ENCODE measurements at regions not wholly inside any gene's neighbourhood (a gene's known extent, or its start where the extent isn't known, plus 50 kb on each side); places are given as distances from the start of the nearest gene placed in this dataset.
"Not testable (repeated sequence)": the region's sequence is repeated elsewhere in the genome, so short reads cannot be mapped to it uniquely, and the experiment has no call there.

DNA sequence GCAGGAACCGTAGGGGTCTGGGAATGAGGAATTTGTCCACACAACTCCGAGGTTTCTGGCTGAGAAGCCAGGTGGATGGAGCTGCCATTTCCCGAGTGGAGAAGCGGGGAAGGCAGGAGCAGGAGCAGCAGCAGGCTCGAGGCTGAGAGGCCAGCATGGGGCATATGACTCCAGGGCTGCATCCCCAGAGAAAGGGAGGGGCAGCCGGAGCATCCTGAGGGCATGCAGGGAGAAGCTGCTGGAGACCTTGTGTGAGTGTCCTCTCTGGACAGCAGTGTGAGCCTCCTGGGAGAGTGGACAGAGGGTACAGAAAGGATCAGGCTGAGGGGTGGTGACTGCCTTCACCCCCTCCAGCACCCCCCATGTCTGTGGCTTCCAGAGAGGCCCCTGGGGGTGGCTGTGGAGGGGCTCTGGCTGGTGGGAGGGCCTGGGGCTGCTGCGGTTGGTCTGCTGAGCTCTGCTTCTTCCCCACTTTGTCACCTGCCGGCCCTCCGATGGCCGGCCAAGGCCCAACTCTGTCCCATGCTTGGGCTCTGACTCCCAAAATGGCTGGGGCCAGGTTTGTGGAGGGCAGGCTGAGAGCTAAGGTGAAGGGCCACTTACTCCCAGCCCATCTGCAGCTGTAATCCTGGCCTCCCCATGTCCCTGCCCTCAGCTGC, 633.1 kb downstream of the MATN1 start:
- no peaks in the 10 kb centered on the region for H3K4me1 ChIP-seq (ENCODE audit: control insufficient read depth, low read depth, low read length)
- no peak overlapping the region for H3K4me3 ChIP-seq (ENCODE audit: low read length)
- no peak overlapping the region for H3K27ac ChIP-seq (ENCODE audit: low read length)
- H3K27me3 ChIP-seq (ENCODE audit: control insufficient read depth, insufficient read depth, low read length) = no peaks in the 10 kb centered on the region
- H3K36me3 ChIP-seq (ENCODE audit: control insufficient read depth, low read depth, low read length) = no peaks in the 10 kb centered on the region
- H3K9me3 ChIP-seq (ENCODE audit: control insufficient read depth, low read depth, low read length) = peaks cover 5% of the 10 kb centered on the region
- no peak overlapping the region for H3K9ac ChIP-seq (ENCODE audit: low read length)

DNA sequence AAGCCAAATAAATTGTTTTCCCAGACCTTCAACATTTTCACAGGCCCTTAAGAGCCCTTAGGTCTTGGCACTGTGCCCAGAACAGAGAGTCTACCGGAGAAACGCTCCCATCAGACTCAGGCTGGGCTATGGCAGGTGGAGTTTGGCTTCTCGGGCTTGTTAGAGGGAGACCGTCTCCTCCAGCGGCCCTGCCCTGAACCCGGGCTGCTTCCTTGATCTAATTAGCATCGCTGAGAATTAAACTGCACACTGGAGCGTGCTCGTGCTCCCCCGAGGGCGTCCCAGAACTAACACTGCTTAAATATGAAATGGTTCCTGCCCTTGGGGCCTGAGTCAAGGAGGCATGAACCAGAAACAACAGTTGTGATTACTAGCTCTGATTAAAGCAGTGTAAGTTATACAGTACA, 634.4 kb downstream of the MATN1 start:
- Histone ChIP-seq H3K9ac (ENCODE audit: low read length) (no peak overlapping the region), H3K27me3 (ENCODE audit: control insufficient read depth, insufficient read depth, low read length) (no peaks in the 10 kb centered on the region), H3K4me1 (ENCODE audit: control insufficient read depth, low read depth, low read length) (no peaks in the 10 kb centered on the region), H3K27ac (ENCODE audit: low read length) (no peak overlapping the region), H3K36me3 (ENCODE audit: control insufficient read depth, low read depth, low read length) (no peaks in the 10 kb centered on the region), H3K4me3 (ENCODE audit: low read length) (no peak overlapping the region), H3K9me3 (ENCODE audit: control insufficient read depth, low read depth, low read length) (peaks cover 5% of the 10 kb centered on the region)

DNA sequence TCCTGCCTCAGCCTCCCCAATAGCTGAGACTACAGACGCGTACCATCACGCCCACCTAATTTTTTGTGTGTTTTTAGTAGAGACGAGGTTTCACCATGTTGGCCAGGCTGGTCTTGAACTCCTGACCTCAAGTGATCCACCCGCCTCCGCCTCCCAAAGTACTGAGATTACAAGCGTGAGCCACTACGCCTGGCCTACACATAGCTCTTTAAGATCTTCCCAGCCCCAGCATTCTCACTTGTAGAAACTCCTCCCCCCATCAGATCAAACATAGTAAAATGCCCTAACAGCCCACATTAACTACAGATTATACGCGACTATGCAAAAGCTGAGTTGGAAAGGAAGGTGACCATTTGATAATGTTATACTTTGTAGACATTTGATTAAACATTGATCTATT, 634.8 kb downstream of the MATN1 start:
- H3K4me3 ChIP-seq (ENCODE audit: low read length) = no peak overlapping the region
- no peak overlapping the region for H3K27ac ChIP-seq (ENCODE audit: low read length)
- no peak overlapping the region for H3K9ac ChIP-seq (ENCODE audit: low read length)
- no peaks in the 10 kb centered on the region for H3K27me3 ChIP-seq (ENCODE audit: control insufficient read depth, insufficient read depth, low read length)
- no peaks in the 10 kb centered on the region for H3K36me3 ChIP-seq (ENCODE audit: control insufficient read depth, low read depth, low read length)
- peaks cover 5% of the 10 kb centered on the region for H3K9me3 ChIP-seq (ENCODE audit: control insufficient read depth, low read depth, low read length)
- no peaks in the 10 kb centered on the region for H3K4me1 ChIP-seq (ENCODE audit: control insufficient read depth, low read depth, low read length)

- H3K9me3 ChIP-seq (ENCODE audit: control insufficient read depth, low read depth, low read length) = peaks cover 5% of the 10 kb centered on the region
- H3K4me3 ChIP-seq (ENCODE audit: low read length) = no peak overlapping the region
- H3K9ac ChIP-seq (ENCODE audit: low read length) = no peak overlapping the region
- H3K4me1 ChIP-seq (ENCODE audit: control insufficient read depth, low read depth, low read length) = no peaks in the 10 kb centered on the region
- H3K27ac ChIP-seq (ENCODE audit: low read length) = no peak overlapping the region
- no peaks in the 10 kb centered on the region for H3K27me3 ChIP-seq (ENCODE audit: control insufficient read depth, insufficient read depth, low read length)
- H3K36me3 ChIP-seq (ENCODE audit: control insufficient read depth, low read depth, low read length) = no peaks in the 10 kb centered on the region
Observed at GRCh38 chr1:30087465-30087864, 635.9 kb downstream of the MATN1 start.

GRCh38 chr1:30085811-30086770, 637.3 kb downstream of the MATN1 start:
- Histone ChIP-seq H3K9ac (ENCODE audit: low read length) (no peak overlapping the region), H3K27ac (ENCODE audit: low read length) (no peak overlapping the region), H3K4me3 (ENCODE audit: low read length) (peak overlapping the region; percentile 45), H3K4me1 (ENCODE audit: control insufficient read depth, low read depth, low read length) (peaks cover 9% of the 10 kb centered on the region), H3K36me3 (ENCODE audit: control insufficient read depth, low read depth, low read length) (no peaks in the 10 kb centered on the region), H3K9me3 (ENCODE audit: control insufficient read depth, low read depth, low read length) (no peaks in the 10 kb centered on the region), H3K27me3 (ENCODE audit: control insufficient read depth, insufficient read depth, low read length) (no peaks in the 10 kb centered on the region)

DNA sequence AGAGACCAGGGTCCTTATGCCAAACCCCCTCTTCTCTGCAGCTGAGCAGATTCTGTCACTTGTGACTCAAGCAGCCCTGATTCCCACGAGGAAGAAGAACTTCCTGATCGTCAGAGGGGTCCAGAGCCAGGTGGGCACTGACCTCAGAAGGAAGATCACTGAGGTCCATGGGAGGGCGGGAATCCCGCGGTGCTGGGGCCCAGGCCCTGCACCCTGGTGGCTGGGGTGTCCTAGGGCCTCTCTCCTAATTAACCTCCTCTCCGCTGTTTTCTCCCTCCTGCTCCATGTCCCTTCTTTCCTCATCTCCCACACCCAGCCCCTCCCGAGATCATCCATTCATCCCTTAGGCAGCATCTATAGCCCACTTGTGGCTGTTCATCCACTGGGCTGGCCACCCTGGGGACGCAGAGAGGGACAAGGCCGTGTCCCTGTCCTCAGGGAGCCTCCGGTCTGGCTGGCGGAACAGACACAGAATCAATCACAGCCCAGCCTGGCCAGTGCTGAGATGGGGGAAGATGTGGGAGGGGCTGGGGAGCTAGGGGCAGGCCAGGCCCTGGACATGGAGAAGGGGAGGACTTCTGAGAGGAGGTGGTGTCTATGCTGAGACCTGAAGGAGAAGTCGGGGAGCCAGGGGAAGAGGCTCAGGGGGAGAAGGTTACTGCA, 638.3 kb downstream of the MATN1 start:
- no peaks in the 10 kb centered on the region for H3K36me3 ChIP-seq (ENCODE audit: control insufficient read depth, low read depth, low read length)
- no peak overlapping the region for H3K4me3 ChIP-seq (ENCODE audit: low read length)
- no peak overlapping the region for H3K9ac ChIP-seq (ENCODE audit: low read length)
- H3K9me3 ChIP-seq (ENCODE audit: control insufficient read depth, low read depth, low read length) = no peaks in the 10 kb centered on the region
- H3K27me3 ChIP-seq (ENCODE audit: control insufficient read depth, insufficient read depth, low read length) = no peaks in the 10 kb centered on the region
- peaks cover 9% of the 10 kb centered on the region for H3K4me1 ChIP-seq (ENCODE audit: control insufficient read depth, low read depth, low read length)
- no peak overlapping the region for H3K27ac ChIP-seq (ENCODE audit: low read length)

GRCh38 chr1:30083800-30084464, 639.5 kb downstream of the MATN1 start:
- H3K9me3 ChIP-seq (ENCODE audit: control insufficient read depth, low read depth, low read length) = no peaks in the 10 kb centered on the region
- H3K4me1 ChIP-seq (ENCODE audit: control insufficient read depth, low read depth, low read length) = peaks cover 9% of the 10 kb centered on the region
- H3K36me3 ChIP-seq (ENCODE audit: control insufficient read depth, low read depth, low read length) = no peaks in the 10 kb centered on the region
- no peak overlapping the region for H3K4me3 ChIP-seq (ENCODE audit: low read length)
- H3K27ac ChIP-seq (ENCODE audit: low read length) = no peak overlapping the region
- H3K27me3 ChIP-seq (ENCODE audit: control insufficient read depth, insufficient read depth, low read length) = no peaks in the 10 kb centered on the region
- H3K9ac ChIP-seq (ENCODE audit: low read length) = no peak overlapping the region

DNA sequence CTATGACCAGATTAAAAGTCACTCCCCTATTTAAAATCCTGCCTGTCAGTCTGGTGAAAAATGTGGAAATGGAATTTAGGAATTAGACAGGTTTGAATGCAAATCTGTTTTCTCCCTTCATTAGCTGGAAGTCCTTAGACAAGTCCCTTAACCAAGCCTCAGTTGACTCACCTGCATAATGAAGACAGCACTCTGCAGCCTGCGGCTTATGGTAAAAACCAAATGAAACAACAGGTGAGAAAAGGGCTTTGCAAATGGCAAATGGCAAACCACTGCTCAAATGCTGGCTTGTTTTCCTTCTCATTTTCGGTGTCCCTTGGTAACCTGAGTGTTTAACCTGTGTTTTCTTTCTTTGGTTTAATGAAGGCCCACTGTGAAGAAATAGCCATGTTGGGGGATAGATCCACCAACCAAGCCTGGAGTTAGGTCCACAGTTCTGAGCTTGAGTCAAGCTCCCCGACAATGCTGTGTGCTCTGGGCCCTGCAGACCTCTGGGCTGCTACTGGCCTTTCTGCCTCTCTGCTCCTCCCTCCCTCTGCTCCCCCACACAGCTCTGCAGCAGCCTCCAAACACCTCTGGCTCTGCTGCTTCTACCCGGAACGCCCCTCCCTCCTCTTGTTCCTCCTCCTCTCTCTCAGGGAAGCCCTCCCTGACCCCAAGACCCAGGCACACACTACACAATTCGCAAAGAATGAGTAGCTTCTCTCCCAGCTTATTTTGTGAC, 641.8 kb downstream of the MATN1 start:
- Histone ChIP-seq H3K4me3 (ENCODE audit: low read length) (no peak overlapping the region), H3K36me3 (ENCODE audit: control insufficient read depth, low read depth, low read length) (no peaks in the 10 kb centered on the region), H3K4me1 (ENCODE audit: control insufficient read depth, low read depth, low read length) (peaks cover 9% of the 10 kb centered on the region), H3K9ac (ENCODE audit: low read length) (no peak overlapping the region), H3K27ac (ENCODE audit: low read length) (no peak overlapping the region), H3K27me3 (ENCODE audit: control insufficient read depth, insufficient read depth, low read length) (no peaks in the 10 kb centered on the region), H3K9me3 (ENCODE audit: control insufficient read depth, low read depth, low read length) (no peaks in the 10 kb centered on the region)

DNA sequence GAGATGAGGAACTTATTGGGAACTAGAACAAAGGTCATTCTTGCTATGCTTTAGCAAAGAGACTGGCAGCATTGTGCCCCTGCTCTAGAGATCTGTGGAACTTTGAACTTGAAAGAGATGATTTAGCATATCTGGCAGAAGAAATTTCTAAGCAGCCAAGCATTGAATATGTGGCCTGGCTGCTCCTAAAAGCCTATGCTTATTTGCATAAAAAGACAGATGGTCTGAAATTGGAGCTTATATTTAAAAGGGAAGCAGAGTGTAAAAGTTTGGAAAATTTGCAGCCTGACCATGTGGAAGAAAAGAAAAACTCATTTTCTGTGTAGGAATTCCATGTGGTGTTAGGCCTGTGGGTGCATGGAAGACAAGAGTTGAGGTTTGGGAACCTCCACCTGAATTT, 647.5 kb downstream of the MATN1 start:
- H3K36me3 ChIP-seq (ENCODE audit: control insufficient read depth, low read depth, low read length); H3K27ac ChIP-seq (ENCODE audit: low read length); H3K4me1 ChIP-seq (ENCODE audit: control insufficient read depth, low read depth, low read length); H3K27me3 ChIP-seq (ENCODE audit: control insufficient read depth, insufficient read depth, low read length); H3K9me3 ChIP-seq (ENCODE audit: control insufficient read depth, low read depth, low read length); H3K9ac ChIP-seq (ENCODE audit: low read length); H3K4me3 ChIP-seq (ENCODE audit: low read length): not testable (repeated sequence)

DNA sequence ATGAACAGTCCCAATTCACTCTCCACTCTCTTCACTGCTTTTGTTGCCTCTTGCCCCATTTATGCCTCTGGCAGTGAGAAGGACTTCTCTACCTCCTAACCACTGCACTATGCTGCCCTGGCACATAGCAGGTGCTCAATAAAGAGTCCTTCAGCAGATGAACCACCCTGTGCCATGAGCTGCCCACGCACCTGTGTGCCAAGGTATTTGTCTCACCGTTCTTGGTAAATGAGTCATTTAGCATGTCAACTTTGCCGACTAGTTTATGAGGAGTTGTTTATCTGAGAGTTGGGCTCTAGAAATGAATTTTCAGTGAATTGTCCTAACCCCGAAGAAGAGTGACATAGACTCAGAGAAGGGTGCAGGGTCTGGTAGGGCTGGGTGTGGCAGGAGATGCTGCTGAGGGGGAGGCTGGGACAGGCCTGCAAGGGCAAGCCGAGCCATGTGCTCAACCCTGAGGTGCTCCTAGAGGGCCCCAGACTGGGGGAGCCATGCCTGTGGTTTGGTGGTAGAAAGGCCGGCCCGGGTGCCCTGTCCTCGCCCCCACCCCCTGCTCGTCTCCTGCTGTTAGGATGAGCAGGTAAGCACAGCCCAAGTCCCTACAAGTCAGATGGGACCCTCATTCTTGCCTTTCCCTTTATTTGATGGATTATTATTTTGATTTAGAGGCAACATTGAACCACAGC, 654.5 kb downstream of the MATN1 start:
- Histone ChIP-seq H3K27me3 (ENCODE audit: control insufficient read depth, insufficient read depth, low read length) (no peaks in the 10 kb centered on the region), H3K27ac (ENCODE audit: low read length) (no peak overlapping the region), H3K4me3 (ENCODE audit: low read length) (no peak overlapping the region), H3K36me3 (ENCODE audit: control insufficient read depth, low read depth, low read length) (no peaks in the 10 kb centered on the region), H3K4me1 (ENCODE audit: control insufficient read depth, low read depth, low read length) (no peaks in the 10 kb centered on the region), H3K9me3 (ENCODE audit: control insufficient read depth, low read depth, low read length) (no peaks in the 10 kb centered on the region), H3K9ac (ENCODE audit: low read length) (no peak overlapping the region)

Measured in iPS-18a (cell line).